Naive thymus-derived CD4-positive, alpha-beta T cell (primary cell): ENCODE measurements at regions not wholly inside any gene's neighbourhood (a gene's known extent, or its start where the extent isn't known, plus 50 kb on each side); places are given as distances from the start of the nearest gene placed in this dataset.
"Not testable (repeated sequence)": the region's sequence is repeated elsewhere in the genome, so short reads cannot be mapped to it uniquely, and the experiment has no call there.

Source experiments
- ATAC-seq: fragments of 150-1000 bp; cut with Tn5 transposase; 2 replicates; pipeline ENCODE4 v1.10.0; 2021; ENCODE audit warnings: mild to moderate bottlenecking, moderate library complexity
- CTCF ChIA-PET: fragments of 350-600 bp; sonication (Branson Sonifier 250); formaldehyde crosslinking; loops from one replicate; lab custom pipeline; 2021; ENCODE audit warnings: antibody characterized with exemption; lab: Charles Lee
- POLR2A ChIA-PET: fragments of 350-600 bp; sonication (Branson Sonifier 250); formaldehyde crosslinking; loops from one replicate; lab custom pipeline; 2021; ENCODE audit warnings: antibody characterized with exemption, inconsistent platforms; lab: Charles Lee
- DNase-seq, 9 donors: peaks; one replicate each; pipeline versions ENCODE4 v3.0.0 to v3.0.0-alpha.2; 2020 to 2022; ENCODE audit warnings: mixed read lengths in 1 of 9
- H3K27ac ChIP-seq: one replicate; pipeline ENCODE4 v1.7.0; 2013; ENCODE audit warnings: mild to moderate bottlenecking, low read depth, low read length, moderate library complexity
- H3K27me3 ChIP-seq, 2 donors: one replicate each; pipeline ENCODE4 v1.7.0; 2013; ENCODE audit warnings: low read length in 2 of 2, mild to moderate bottlenecking in 2 of 2, moderate library complexity in 2 of 2; ENCODE audit not compliant: control insufficient read depth in 2 of 2, insufficient read depth in 2 of 2
- H3K36me3 ChIP-seq, 3 experiments: 1 replicate in 2 of 3; 2 replicates in 1 of 3; pipeline ENCODE4 v1.7.0; 2013; ENCODE audit warnings: low read length in 3 of 3, mild to moderate bottlenecking in 3 of 3, moderate library complexity in 1 of 3; ENCODE audit not compliant: insufficient read depth in 3 of 3, control insufficient read depth in 2 of 3
- H3K4me1 ChIP-seq, 2 donors: one replicate each; pipeline ENCODE4 v1.7.0; 2013; ENCODE audit warnings: low read length in 2 of 2, mild to moderate bottlenecking in 2 of 2, moderate library complexity in 1 of 2; ENCODE audit not compliant: control insufficient read depth in 2 of 2, insufficient read depth in 2 of 2
- H3K4me3 ChIP-seq: 2 replicates; pipeline ENCODE4 v1.7.0; 2013; ENCODE audit warnings: mild to moderate bottlenecking, low read length
- H3K9me3 ChIP-seq, 3 experiments: 1 replicate in 2 of 3; 2 replicates in 1 of 3; pipeline ENCODE4 v1.7.0; 2013; ENCODE audit warnings: low read length in 3 of 3; ENCODE audit not compliant: control insufficient read depth in 2 of 3
- H3K27ac Mint-ChIP-seq, 9 donors: one replicate each; pipeline ENCODE4 v1.8.0; 2020 to 2022; ENCODE audit warnings: mixed read lengths in 9 of 9, mild to moderate bottlenecking in 8 of 9, moderate library complexity in 5 of 9, inconsistent platforms in 2 of 9
- H3K27me3 Mint-ChIP-seq, 5 donors: one replicate each; pipeline ENCODE4 v1.8.0; 2021 to 2022; ENCODE audit warnings: mixed read lengths in 5 of 5, mild to moderate bottlenecking in 1 of 5
- H3K36me3 Mint-ChIP-seq, 5 donors: one replicate each; pipeline ENCODE4 v1.8.0; 2020 to 2022; ENCODE audit warnings: mixed read lengths in 5 of 5, mild to moderate bottlenecking in 3 of 5, inconsistent platforms in 1 of 5
- H3K4me1 Mint-ChIP-seq, 7 donors: one replicate each; pipeline ENCODE4 v1.8.0; 2020 to 2022; ENCODE audit warnings: mixed read lengths in 7 of 7, mild to moderate bottlenecking in 3 of 7, inconsistent platforms in 1 of 7
- H3K4me3 Mint-ChIP-seq, 10 donors: one replicate each; pipeline ENCODE4 v1.8.0; 2020 to 2022; ENCODE audit warnings: mild to moderate bottlenecking in 10 of 10, mixed read lengths in 10 of 10, moderate library complexity in 6 of 10, inconsistent platforms in 2 of 10
- H3K9me3 Mint-ChIP-seq, 11 donors: one replicate each; pipeline ENCODE4 v1.8.0; 2020 to 2022; ENCODE audit warnings: mixed read lengths in 11 of 11, mild to moderate bottlenecking in 4 of 11, inconsistent platforms in 1 of 11, moderate library complexity in 1 of 11
- intact Hi-C, 2 donors: fragments of 100-400 bp; cut with micrococcal nuclease; formaldehyde crosslinking; loops; one replicate each; pipeline ENCODE4 v1.15.1; 2023

DNA sequence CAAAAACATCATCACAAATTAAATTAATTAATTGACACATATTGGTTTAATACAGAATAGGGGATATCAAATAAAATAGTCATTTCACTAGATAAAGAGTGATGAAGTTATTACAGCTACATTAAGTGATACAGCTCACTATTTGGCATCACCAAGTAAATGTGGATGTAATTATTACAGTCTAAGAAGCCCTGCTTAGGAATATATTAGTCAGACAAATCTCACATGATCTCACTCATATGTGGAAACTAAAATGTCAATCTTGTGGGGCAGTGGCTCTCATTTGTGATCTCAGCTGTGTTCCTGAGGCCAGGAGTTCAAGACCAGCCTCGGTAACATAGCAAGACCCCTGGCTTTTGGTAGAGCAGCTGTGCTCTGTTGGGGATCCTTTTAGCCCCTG lies 233.4 kb upstream of the RGMB start:
- CTCF ChIA-PET, result no interaction called here
- no peaks in the 10 kb centered on the region for H3K27me3 ChIP-seq
- no peak for DNase-seq
- Mint-ChIP-seq H3K9me3 (peaks cover 2 to 32% (median 17%) of the 10 kb centered on the region in 11 donors), H3K27ac (no peak overlapping the region), H3K4me3 (no peak overlapping the region), H3K36me3 (no peaks in the 10 kb centered on the region), H3K27me3 (peaks cover 0 to 10% (median 5%) of the 10 kb centered on the region in 5 donors), H3K4me1 (no peaks in the 10 kb centered on the region)
- POLR2A ChIA-PET, result no interaction called here
- H3K4me3 ChIP-seq, result no peak overlapping the region
- no peaks in the 10 kb centered on the region for H3K9me3 ChIP-seq
- no peak overlapping the region for H3K27ac ChIP-seq
- no peak for ATAC-seq
- no peaks in the 10 kb centered on the region for H3K4me1 ChIP-seq
- intact Hi-C loops, result no loop called here
- H3K36me3 ChIP-seq, result no peaks in the 10 kb centered on the region

DNA sequence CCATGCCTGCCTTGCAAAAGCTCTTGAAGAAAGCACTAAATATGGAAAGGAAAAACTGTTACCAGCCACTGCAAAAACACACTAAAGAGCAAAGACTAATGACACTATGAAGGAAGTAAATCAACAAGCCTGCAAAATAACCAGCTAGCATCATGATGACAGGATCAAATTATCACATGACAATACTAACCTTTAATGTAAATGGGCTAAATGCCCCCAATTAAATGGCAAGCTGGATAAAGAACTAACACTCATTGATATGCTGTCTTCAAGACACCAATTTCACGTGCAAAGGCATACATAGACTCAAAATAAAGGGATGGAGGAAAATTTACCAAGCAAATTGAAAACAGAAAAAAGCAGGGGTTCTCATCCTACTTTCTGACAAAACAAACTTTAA lies 231.8 kb upstream of the RGMB start:
- Histone ChIP-seq H3K36me3 (no peaks in the 10 kb centered on the region), H3K4me1 (no peaks in the 10 kb centered on the region), H3K27me3 (no peaks in the 10 kb centered on the region), H3K27ac (no peak overlapping the region), H3K4me3 (no peak overlapping the region), H3K9me3 (no peaks in the 10 kb centered on the region)
- DNase-seq (no peak), ATAC-seq (no peak)
- intact Hi-C loops, result no loop called here
- POLR2A ChIA-PET, result no interaction called here
- Mint-ChIP-seq H3K27me3 (peaks cover 0 to 10% (median 0%) of the 10 kb centered on the region in 5 donors), H3K9me3 (peaks cover 2 to 38% (median 17%) of the 10 kb centered on the region in 11 donors), H3K4me1 (no peaks in the 10 kb centered on the region), H3K4me3 (no peak overlapping the region), H3K27ac (no peak overlapping the region), H3K36me3 (no peaks in the 10 kb centered on the region)
- CTCF ChIA-PET, result no interaction called here

DNA sequence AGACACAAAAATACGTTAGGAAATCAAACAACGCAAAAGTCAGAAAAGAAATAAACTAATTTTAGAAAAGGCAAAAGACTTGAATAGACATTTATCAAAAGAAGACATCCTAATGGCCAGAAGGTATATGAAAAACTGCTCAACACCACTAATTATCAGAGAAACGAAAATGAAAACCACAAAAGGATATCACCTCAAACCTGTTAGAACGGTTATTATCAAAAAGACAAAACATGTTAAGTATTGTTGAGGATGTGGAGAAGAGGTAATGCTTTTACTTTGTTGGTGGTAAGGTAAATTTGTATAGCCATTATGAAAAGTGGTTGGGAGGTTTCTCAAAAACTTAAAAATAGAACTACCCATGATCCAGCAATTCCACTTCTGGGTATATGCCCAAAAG lies 230.0 kb upstream of the RGMB start:
- Mint-ChIP-seq H3K4me3 (no peak overlapping the region), H3K27ac (no peak overlapping the region), H3K27me3 (peaks cover 0 to 3% (median 0%) of the 10 kb centered on the region in 5 donors), H3K9me3 (peaks cover 2 to 38% (median 17%) of the 10 kb centered on the region in 11 donors), H3K4me1 (no peaks in the 10 kb centered on the region), H3K36me3 (no peaks in the 10 kb centered on the region)
- POLR2A ChIA-PET, result no interaction called here
- Histone ChIP-seq H3K27me3 (no peaks in the 10 kb centered on the region), H3K36me3 (no peaks in the 10 kb centered on the region), H3K4me3 (no peak overlapping the region), H3K9me3 (no peaks in the 10 kb centered on the region), H3K4me1 (no peaks in the 10 kb centered on the region), H3K27ac (no peak overlapping the region)
- no peak for ATAC-seq
- DNase-seq, result no peak
- CTCF ChIA-PET, result no interaction called here
- intact Hi-C loops, result no loop called here

- H3K36me3 ChIP-seq, CTCF ChIA-PET, ATAC-seq, H3K27me3 Mint-ChIP-seq, DNase-seq, H3K27ac ChIP-seq, H3K4me3 ChIP-seq, H3K9me3 ChIP-seq, intact Hi-C loops, H3K36me3 Mint-ChIP-seq, H3K27me3 ChIP-seq, H3K4me1 ChIP-seq, H3K4me1 Mint-ChIP-seq, H3K4me3 Mint-ChIP-seq, POLR2A ChIA-PET, H3K27ac Mint-ChIP-seq: not testable (repeated sequence)
- peaks cover 0 to 18% (median 8%) of the 10 kb centered on the region in 11 donors for H3K9me3 Mint-ChIP-seq
Observed at GRCh38 chr5:98546924-98547323, 226.5 kb upstream of the RGMB start.

DNA sequence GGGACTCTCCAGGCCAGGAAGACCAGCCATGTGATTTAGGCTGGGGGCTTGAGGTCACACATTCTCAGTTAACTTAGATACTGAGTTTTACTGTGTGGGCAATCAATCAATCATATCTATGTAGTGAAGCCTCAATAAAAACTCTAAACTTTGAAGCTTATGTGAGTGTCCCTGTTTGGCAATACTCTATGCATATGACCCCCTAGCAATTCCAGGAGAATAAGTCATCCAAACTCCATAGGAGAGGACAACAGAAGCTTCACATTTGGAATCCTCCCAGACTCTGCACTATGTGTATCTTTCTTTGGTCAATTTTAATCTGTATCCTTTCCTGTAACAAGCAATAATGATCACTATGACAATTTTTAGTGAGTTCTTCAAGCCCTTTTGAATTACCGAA lies 216.8 kb upstream of the RGMB start:
- no peak overlapping the region for H3K4me3 ChIP-seq
- DNase-seq, result no peak
- H3K4me1 ChIP-seq, result no peaks in the 10 kb centered on the region
- no peak overlapping the region for H3K27ac Mint-ChIP-seq
- no peak for ATAC-seq
- no peaks in the 10 kb centered on the region for H3K36me3 ChIP-seq
- intact Hi-C loops, result no loop called here
- ChIA-PET POLR2A (no interaction called here), CTCF (no interaction called here)
- peaks cover 0 to 2% (median 0%) of the 10 kb centered on the region in 7 donors for H3K4me1 Mint-ChIP-seq
- no peak overlapping the region for H3K4me3 Mint-ChIP-seq
- H3K36me3 Mint-ChIP-seq, result no peaks in the 10 kb centered on the region
- peaks cover 0 to 12% (median 3%) of the 10 kb centered on the region in 5 donors for H3K27me3 Mint-ChIP-seq
- H3K27me3 ChIP-seq, result no peaks in the 10 kb centered on the region
- H3K27ac ChIP-seq, result no peak overlapping the region
- no peaks in the 10 kb centered on the region for H3K9me3 ChIP-seq
- peaks cover 0 to 6% (median 0%) of the 10 kb centered on the region in 11 donors for H3K9me3 Mint-ChIP-seq

GRCh38 chr5:98557916-98558315 lies 215.5 kb upstream of the RGMB start:
- ATAC-seq (no peak), DNase-seq (no peak)
- Histone ChIP-seq H3K9me3 (no peaks in the 10 kb centered on the region), H3K4me3 (no peak overlapping the region), H3K27ac (no peak overlapping the region), H3K27me3 (no peaks in the 10 kb centered on the region), H3K4me1 (no peaks in the 10 kb centered on the region), H3K36me3 (no peaks in the 10 kb centered on the region)
- intact Hi-C loops, result no loop called here
- no peak overlapping the region for H3K4me3 Mint-ChIP-seq
- peaks cover 0 to 12% (median 3%) of the 10 kb centered on the region in 5 donors for H3K27me3 Mint-ChIP-seq
- ChIA-PET POLR2A (no interaction called here), CTCF (no interaction called here)
- H3K36me3 Mint-ChIP-seq, result no peaks in the 10 kb centered on the region
- peaks cover 0 to 6% (median 0%) of the 10 kb centered on the region in 11 donors for H3K9me3 Mint-ChIP-seq
- H3K4me1 Mint-ChIP-seq, result peaks cover 0 to 2% (median 0%) of the 10 kb centered on the region in 7 donors
- H3K27ac Mint-ChIP-seq, result no peak overlapping the region

DNA sequence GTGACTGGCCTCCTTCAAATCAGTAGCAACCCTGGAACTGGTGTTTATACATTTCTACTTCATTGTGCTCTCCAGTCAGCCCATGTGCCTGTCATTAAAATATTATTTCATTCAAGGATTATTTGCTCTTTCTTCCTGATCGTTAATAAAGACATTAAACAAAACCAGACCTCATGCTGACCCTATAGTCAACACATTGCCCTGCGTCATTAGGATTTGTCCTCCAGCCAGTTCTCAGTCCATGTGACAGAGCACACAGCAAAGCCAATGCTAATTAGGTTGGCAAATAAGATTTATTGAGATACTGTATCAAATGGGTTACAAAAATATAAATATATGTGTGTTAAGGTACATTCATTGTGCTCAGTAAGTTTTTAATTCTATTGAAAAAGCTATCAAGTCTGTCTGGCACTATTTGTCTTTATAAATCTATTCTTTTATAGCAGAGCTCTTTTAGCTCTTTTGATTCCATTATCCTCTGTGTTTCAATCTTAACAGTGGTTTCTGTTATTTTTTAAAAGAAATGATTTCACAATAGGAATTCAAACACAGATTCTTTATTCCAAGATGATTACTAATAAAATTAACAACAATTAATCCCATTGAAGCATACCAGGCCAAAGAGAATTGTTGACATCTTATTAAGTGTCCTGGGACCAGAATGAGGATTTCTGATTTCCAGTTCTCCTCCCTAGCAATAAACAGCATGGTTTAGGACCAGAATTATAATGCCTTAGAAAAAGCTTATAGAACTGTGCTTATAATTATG lies 209.4 kb upstream of the RGMB start:
- H3K4me1 ChIP-seq, result no peaks in the 10 kb centered on the region
- no peak overlapping the region for H3K27ac ChIP-seq
- H3K9me3 ChIP-seq, result no peaks in the 10 kb centered on the region
- DNase-seq (no peak), ATAC-seq (no peak)
- H3K27me3 Mint-ChIP-seq, result peaks cover 0 to 12% (median 9%) of the 10 kb centered on the region in 5 donors
- POLR2A ChIA-PET, result no interaction called here
- no peak overlapping the region for H3K4me3 Mint-ChIP-seq
- H3K36me3 Mint-ChIP-seq, result no peaks in the 10 kb centered on the region
- H3K9me3 Mint-ChIP-seq, result peaks cover 0 to 5% (median 1%) of the 10 kb centered on the region in 11 donors
- no peak overlapping the region for H3K27ac Mint-ChIP-seq
- CTCF ChIA-PET, result no interaction called here
- no peaks in the 10 kb centered on the region for H3K27me3 ChIP-seq
- H3K36me3 ChIP-seq, result no peaks in the 10 kb centered on the region
- no peak overlapping the region for H3K4me3 ChIP-seq
- H3K4me1 Mint-ChIP-seq, result no peaks in the 10 kb centered on the region
- intact Hi-C loops, result no loop called here
